ENCODE measurements at regions not wholly inside any gene's neighbourhood (a gene's known extent, or its start where the extent isn't known, plus 50 kb on each side); places are given as distances from the start of the nearest gene placed in this dataset.

DNA sequence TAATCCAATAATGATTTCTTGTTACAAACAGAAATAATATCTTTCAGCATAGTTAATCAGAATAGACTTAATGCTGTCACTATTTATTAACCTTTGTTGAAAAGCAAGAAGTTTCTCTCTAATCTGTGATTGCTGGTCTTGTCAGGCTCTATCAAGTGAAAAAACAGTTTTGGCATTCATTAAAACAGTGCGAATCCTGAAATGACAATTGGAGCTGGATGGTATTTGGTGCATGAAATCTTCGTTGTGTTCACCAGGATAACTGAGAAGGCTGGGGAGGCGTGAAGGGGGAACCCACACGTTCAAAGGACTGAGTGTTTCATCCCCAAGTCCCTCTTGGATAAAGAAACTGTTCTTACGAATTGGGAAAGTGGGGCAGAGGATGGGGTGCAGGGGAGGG is 190.2 kb upstream of the MYL2 start:
- no peak for DNase-seq (ENCODE audit: low spot score)

DNA sequence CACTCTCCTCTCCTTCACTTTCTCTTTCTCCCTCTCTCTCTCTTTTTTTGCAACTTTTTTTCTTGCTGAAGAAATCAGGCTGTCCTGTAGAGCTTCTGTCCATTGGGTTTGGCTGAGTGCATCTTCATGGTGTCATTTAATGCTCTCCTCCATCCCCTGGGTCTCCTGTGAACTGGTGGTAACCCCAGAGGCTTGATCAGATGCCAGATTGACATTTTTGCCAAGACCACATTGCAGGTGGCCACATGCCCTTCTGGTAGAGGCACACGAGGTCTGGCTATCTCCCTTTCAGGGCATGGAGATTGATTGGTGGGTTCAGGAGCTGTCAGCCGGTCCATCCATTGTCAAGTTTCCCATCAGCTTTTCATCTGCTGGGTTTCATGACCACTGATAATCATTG is 188.3 kb upstream of the MYL2 start:
- no peak for DNase-seq (ENCODE audit: low spot score)

DNA sequence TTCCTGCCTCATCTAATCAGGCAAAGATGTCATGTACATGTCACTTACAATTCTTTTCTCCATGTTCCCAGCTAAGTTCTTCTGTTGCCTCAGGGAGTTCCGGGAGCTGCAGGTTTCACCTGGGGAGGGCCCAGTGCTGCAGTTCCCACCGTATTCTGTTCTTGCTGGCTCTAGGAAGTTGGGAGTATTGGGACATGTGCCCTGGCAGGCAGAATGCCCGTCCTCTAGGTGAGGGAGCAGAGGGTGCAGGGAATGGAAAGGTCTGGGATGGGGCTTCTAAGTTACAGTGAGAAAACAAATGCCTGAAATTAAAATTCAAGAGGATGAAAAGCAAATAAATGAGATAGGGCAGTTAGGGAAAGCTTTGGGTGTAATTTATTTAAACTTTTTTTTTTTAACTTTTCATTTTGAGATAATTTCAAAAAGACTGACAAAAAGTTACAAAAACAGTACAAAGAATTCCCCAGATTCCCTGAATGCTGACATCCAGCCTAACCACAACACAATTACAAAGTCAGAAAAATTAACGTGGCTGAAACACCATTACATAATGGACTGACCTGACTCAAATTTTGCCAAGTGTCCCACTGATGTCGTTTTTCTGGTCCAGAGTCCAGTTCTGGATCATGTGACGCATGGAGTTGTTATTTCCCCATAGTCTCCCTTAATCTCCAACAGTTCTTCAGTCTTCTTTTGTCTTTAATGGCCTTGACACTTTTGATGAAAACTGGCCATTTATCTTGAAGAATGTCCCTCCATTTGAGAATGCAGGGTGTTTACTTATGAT is 187.2 kb upstream of the MYL2 start:
- no peak for DNase-seq (ENCODE audit: low spot score)

DNA sequence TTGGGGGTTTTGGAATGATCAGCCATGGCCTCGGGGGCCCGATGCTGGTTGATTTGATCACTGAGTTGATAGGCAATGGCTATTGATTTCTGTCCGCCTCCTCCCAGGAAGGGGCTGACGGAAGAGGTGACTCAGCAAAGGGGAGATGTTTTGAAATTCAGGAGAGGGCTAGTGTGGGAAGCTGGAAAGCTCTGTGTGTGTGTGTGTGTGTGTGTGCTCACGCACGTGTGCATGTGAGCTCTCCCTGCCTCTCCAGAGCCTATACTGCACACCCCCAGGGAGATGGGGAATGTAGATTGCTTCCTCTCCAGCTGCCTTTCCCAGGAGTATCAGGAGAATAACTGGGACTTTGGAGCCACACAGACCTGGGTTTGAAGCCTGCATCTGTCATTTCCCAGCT is 184.9 kb upstream of the MYL2 start:
- DNase-seq (ENCODE audit: low spot score) = no peak

DNA sequence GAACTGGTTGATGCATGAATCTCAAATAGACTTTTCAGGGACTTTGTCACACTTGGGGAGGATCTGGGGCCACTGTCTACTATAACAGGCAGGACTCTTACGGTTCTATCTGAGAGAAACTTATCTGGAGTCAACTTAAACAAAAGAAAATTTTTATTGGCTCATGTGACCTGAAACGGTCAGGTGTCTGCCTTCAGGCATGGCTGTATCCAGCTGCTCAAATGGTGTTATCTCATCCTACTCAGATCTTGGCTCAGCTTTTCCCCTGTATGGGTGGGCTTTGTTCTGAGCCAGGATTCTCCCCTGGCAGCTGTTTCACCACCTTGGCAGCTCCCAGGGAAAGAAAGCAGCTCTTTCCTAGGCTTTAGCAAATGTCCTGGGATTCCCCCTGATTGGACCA is 183.2 kb upstream of the MYL2 start:
- no peak for DNase-seq (ENCODE audit: low spot score)

DNA sequence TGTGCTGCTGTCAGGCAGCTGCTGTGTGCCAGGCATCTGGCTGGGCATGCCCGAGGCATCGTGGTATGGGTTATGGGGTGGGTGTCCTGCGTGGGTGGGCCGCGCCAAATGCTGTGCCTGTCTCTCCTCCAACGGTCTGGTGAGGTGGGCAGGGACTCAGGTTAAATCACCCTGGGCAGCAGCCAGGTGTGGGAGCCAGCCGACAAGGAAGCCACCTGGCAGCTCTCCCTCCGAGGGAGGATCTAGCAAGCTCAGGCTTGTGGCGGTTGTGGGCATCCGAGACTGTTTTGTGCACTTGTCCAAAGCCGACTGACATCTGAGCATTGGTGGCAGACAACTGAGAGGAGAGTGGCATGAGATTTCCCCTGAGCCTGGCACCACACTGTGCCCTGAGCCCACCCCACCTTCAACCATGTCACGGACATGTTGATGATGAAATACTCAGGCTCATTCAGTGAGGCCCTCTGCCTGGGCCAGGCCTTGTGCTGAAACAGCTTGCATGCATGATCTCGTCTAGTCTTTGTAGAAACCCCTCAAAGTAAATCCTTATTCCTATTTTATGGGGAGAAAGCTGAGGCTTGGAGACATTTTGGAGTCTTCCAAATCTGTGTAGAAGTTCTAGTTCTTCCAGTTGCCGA is 181.8 kb upstream of the MYL2 start:
- DNase-seq (ENCODE audit: low spot score) = no peak

DNA sequence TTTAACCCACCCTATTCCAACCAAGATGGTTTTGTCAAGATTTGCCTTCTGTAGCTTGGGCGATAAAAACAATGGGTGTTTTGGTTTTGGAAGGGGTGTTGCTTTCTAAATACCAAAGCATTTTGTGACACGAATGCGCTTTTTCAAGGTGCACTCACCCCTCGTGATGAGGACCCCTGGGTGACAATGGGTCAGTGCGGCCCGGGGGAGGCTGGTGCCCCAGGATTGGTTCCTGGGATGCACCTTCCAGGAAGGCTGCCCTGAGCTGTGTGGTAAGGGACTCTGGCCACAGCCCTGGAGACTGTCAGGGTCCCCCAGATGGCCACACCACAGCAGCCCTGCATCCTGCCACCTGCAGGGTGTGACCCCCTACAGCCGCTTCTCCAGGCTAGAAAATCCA is 180.6 kb upstream of the MYL2 start:
- no peak for DNase-seq (ENCODE audit: low spot score)

DNA sequence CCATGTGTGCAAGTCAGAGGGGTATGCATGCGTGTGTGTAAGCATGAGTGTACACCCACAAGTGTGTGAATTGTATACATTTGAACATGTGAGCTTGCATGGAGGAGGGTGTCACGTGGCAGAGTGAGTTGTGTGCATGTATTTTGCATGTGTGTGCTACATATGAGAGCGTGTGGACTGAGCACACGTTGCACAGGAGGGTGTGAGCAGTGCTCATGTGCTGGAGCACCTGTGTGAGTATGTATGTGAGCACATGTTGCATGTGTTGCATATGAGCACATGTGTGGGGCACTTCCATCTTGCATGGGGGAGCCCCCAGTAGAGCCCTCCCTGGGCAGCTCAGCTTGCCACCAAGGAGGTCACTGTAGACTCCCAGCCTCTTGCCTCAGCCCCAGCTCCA is 180.2 kb upstream of the MYL2 start:
- no peak for DNase-seq (ENCODE audit: low spot score)

DNA sequence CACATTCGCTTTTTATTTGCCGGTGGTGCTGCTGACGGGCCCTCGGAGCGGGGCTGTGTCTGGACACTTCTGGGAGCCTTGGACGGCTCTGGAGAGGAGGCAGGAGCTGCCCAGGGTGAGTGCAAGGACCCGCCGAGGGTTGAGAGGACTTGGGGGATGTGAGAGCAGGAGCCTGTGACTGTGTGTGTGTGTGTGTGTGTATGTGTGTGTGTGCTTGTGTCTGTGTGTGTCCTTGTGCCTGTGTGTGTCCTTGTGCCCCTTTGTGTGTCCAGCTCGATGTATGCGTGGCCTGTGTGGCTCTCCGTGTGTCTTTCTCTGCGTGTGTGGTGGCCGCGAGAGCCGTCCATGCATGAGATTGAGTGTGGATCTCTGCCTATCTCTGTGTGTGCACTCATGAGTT is 179.6 kb upstream of the MYL2 start:
- no peak for DNase-seq (ENCODE audit: low spot score)

DNA sequence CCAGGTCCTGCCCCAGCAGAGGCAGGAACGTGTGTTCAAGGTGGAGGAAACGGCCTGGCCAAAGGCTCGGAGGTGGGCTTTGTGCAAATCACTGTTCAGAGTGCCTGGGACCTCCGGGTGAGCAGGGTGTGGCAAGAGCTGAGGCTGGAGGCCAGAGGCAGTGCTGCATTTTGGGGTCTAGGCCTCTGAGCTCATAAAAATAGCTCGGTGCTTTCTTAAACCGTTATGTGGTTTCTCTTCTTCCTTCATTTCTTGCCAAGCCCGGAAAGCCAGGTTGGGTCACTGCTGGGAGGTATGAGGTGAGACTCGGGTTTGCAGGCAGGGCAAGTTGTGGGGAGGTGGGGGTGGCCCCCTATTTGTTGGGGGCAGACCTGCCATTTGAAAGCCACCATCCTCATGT is 178.8 kb upstream of the MYL2 start:
- DNase-seq (ENCODE audit: low spot score) = no peak

DNA sequence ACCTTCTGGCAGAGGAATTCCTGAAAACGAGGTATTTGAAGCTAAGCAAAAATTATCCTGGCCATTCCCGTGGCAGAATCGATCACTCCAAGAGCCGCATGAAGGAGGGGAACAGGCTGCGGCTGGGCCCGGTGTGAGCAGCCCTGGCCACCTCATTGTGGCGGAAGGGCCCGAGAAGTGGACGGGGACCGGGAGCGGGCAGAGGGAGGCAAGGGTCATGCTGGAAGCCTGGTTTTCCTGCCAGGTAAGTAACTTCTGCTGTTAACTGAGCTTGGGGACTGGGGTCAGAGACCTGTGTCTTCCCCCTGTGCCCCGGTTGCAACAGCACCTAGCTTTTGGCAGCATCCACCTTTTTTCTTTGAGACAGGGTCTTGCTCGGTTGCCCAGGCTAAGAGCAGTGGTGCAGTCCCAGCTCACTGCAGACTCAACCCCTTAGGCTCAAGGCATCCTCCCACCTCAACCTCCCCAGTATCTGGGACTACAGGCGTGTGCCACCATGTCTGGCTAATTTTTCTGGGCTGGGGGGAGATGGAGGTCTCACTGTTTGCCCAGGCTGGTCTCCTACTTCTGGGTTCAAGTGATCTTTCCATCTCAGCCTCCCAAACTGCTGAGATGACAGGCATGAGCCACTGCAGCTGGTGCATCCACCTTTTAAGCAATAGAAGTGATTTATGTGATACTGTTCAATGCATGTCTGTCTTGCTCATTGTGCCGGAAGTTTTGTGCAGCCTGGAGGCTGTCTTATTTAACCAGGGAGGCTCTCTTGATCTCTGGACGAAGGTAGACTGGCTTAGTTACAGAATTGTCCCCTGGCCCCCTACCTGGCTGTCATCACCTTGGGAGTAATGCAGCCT is 174.0 kb upstream of the MYL2 start:
- no peak for DNase-seq (ENCODE audit: low spot score)

DNA sequence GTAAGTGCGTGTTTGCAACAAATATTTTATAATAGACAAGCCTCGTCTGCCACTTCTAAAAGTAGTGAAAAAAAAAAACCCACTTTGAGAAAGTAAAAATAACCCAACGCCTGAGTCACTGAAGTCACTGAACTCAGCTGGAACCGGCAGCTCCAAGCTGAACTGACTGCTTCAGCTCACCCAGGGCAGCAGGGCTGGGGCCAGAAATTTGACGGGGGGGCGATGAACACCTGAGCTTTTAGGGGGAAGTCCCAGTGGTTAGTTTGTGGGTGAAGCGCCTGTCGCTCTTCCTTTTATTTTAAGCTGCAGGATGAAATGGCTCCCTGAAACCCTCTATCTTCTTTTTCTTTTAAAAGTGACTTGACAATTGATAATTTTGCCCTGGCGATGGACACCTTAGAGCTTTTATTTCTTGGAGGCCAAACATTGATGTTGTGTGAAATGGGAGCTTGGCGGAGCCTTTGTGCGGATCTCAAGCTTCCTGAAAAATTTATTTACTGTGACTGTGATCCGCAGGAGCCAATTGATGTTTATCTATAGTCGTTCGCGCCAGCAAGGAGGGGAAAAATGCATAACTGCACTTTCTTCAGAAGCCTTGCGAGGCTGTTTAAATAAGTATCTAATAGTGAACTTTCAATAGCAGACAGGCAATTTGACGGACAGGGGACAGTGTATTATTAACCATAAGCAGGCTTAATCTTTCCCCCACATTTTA is 173.2 kb upstream of the MYL2 start:
- no peak for DNase-seq (ENCODE audit: low spot score)

DNA sequence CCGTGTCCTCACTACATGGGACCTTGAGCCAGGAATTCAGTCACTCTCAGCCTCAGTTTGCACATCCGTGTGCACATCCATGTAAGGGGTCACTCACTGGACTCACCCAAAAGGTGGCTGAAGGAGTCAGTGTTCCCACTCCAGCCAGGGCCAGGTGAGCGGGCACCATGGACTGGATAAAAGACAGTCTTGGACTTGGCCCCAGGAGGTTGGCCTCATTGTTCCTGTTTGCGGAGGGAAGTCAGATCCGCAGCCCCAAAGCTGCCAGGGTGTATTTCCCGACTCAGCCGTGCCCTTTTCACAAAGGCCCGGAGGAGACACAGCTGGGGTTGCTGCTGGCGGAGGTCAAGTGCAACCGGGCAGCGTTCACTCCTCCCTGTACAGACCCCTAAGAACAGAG is 170.7 kb upstream of the MYL2 start:
- DNase-seq (ENCODE audit: low spot score) = no peak

DNA sequence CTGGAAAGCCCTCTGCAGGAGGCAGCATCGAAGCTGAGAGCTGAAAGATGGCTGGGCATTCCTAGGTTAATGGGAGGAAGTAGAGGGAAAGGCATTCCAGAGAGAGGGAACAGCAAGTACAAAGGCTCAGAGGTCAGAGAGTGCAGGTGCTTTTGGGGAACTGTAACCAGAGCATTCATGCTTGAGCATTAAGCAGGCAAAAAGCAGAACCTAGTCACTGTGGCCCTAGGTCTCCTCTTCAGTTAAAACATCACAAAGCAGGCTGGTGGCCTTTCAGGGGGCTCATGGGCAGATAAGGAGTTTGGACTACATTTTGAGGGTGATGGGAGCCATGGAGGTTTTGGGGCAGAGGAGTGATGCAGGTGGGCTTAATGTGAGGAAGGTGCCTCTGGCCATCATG is 169.2 kb upstream of the MYL2 start:
- no peak for DNase-seq (ENCODE audit: low spot score)

DNA sequence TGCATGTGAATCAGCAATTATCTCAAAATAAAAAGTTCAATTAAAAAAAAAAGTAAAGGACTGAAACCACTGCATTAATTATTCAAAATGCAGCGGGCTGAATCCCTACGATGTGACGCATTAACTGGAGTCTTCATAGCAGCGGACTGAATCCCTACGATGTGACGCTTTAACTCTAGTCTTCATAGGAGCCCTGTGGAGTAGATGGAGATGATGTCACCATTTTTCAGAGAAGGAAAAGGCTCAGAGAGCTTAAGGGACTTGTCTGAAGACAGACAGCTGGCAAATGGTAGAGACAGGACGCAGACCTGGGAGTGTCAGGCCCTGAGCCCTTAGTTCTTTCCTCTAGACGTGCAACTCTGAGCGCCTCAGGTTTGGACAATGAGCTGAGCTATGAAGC is 168.0 kb upstream of the MYL2 start:
- no peak for DNase-seq (ENCODE audit: low spot score)

DNA sequence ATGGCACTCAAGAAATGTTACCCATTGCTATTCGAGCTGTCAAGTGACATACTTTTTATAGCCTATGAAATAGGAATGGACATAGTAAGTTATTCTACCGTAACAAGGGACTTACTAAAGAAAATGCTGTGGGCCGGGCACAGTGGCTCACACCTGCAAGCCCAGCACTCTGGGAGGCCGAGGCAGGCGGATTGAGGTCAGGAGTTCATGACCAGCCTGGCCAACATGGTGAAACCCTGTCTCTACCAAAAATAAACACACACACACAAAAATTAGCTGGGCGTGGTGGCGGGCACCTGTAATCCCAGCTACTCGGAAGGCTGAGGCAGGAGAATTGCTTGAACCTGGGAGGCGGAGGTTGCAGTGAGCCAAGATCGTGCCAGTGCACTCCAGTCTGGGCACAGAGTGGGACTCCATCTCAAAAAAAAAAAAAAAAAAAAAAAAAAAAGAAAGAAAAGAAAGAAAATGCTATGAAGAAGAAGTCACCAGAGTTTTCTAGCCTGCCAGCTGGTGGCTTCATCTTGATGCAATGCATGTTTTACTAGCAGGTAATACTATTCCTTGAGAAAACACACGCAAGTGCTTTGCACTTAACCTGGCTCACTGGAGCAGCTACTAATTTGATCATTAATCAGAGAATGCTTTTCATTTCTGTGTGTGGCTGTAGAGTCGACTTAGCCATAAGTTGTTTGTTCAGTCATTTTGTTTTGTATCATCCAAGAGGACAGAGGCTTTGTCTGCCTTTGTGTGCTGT is 166.7 kb upstream of the MYL2 start:
- DNase-seq (ENCODE audit: low spot score) = no peak

DNA sequence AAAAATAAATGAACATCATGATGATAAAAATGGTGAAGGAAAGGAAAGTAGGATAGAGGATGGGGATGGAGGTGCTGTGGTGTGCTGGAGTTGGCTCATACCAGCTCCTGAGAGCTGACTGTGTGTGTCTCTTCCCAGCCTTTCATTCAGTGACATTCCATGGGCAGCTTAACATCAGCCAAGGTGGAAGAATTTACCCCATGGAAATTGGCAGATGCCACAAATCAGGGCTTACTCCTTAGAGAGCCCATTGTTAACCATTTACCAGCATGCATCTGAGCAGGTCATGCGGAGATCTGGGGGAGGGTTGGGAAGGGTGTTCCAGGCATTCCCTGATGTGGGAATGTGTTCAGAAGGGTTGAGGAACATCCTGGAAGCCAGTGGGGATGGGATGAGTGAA is 164.7 kb upstream of the MYL2 start:
- no peak for DNase-seq (ENCODE audit: low spot score)

DNA sequence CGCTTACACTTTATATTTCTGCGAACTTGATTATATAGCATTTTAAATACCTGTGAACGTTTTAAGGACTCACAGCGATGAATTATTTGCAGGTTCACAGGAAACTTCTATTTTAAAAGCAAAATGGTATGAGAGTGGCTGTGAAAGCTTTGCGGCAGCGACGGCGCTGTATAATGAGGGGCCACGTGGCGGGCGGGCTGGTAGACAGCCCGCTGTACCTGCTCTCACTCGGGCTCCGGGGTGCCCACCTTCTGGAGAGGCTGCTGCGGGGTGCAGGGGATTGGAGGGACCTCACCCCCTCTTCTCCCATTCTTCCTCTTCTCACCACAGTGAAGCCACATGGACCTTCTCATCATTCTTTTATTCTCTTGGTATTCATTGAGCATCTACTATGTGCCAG is 164.2 kb upstream of the MYL2 start:
- DNase-seq (ENCODE audit: low spot score) = no peak

DNA sequence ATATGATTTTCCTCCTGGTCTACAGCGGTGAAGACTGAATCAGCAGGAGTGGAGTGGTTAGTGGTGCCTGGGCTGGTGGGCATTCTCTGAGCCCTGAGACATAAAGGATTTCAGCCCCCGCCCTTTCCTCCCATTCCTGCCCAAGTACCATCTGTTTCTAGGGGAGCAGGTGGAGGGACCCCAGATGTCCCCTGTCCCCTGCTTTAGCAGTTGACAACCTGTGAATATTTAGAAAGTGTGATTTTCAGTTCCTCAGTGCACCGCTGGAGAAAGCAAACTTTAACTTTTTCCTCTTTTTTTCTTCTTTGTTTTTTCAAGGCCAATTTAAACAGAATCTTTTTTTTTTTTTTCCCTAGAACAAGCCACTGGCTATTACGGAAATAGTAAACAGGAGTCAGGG is 163.8 kb upstream of the MYL2 start:
- no peak for DNase-seq (ENCODE audit: low spot score)

DNA sequence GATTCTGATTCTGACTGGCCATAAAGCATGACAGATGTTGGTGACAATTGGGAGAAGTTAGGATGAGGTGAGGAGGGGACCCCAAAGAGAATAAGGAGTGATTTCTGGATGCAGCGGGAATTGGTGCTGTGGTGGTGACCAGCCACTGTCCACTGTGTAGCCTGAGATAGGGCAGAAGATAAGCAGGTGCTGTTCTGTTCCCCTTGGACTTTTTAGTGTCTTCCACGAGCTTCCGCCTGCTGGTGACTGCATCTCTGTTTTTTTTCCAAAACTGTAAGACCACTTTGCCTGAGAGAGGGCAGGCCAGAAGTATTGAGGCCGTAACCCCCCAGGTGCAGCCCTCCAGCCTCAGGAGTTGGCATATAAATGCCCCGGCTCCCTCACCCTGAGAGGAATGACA is 161.2 kb upstream of the MYL2 start:
- DNase-seq (ENCODE audit: low spot score) = no peak

DNA sequence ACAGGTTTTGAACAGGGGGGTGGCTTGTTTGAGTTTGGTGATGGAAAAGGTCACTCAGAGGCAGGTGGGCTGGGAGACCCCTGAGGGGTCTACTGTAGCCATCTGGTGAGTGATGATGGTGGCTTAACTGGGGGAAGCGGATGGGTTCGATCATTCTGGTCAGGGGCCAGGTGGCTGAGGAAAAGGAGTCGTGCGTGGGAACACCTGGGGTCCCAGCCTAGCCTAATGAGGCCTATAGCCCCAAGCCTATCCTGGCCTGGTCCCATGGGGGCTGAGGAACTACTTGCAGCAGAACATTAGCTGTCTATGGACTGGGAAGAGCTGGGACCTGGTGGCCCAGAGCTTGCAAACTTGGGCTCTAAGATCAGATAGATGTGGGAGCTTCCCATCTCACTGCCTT is 158.4 kb upstream of the MYL2 start:
- DNase-seq (ENCODE audit: low spot score) = no peak
